Panc1 (cell line): ENCODE measurements at regions not wholly inside any gene's neighbourhood (a gene's known extent, or its start where the extent isn't known, plus 50 kb on each side); places are given as distances from the start of the nearest gene placed in this dataset.

Experiments
- ATAC-seq: fragments of 200-7000 bp; cut with Tn5 transposase; 2 replicates; pipeline ENCODE4 v1.9.1; 2020; ENCODE audit warnings: mild to moderate bottlenecking, moderate library complexity
- BruUV-seq: library from RNA; stranded (reverse); fragments of 400-500 nt; replicated peaks from 2 replicates; lab custom pipeline; 2021; lab: Mats Ljungman, UMichigan
- CTCF ChIA-PET: fragments of 300-600 bp; sonication (Branson Sonifier 250); formaldehyde crosslinking; loops from one replicate; lab custom pipeline; 2022; ENCODE audit warnings: antibody characterized with exemption; lab: Charles Lee
- POLR2A ChIA-PET: fragments of 300-600 bp; sonication (Branson Sonifier 250); formaldehyde crosslinking; loops from one replicate; lab custom pipeline; 2022; ENCODE audit warnings: antibody characterized with exemption; lab: Charles Lee
- DNase-seq: peaks from one replicate; pipeline ENCODE4 v3.0.0-alpha.2; 2010; ENCODE audit warnings: low read depth, low spot score
- H3K27ac ChIP-seq: 2 replicates; pipeline ENCODE4 v1.5.1; 2011; ENCODE audit warnings: mild to moderate bottlenecking, low read length, inconsistent platforms
- H3K27me3 ChIP-seq: fragments of 200-500 bp; sonication (Bioruptor generic); 2 replicates; pipeline ENCODE4 v1.6.0; 2014; ENCODE audit warnings: low read length, inconsistent platforms; ENCODE audit not compliant: control insufficient read depth, insufficient read depth
- H3K36me3 ChIP-seq: fragments of 200-500 bp; sonication (Bioruptor generic); 2 replicates; pipeline ENCODE4 v1.5.1; 2014; ENCODE audit warnings: inconsistent platforms, mild to moderate bottlenecking, low read length, moderate library complexity; ENCODE audit not compliant: control insufficient read depth, insufficient read depth
- H3K4me1 ChIP-seq: 2 replicates; pipeline ENCODE4 v1.5.1; 2011; ENCODE audit warnings: inconsistent platforms, mild to moderate bottlenecking, low read length, moderate library complexity; ENCODE audit not compliant: control insufficient read depth, insufficient read depth
- H3K4me3 ChIP-seq, 2 experiments: 2 replicates each; pipeline ENCODE4 v1.5.1; 2011 to 2012; ENCODE audit warnings: low read depth in 2 of 2, low read length in 2 of 2, mild to moderate bottlenecking in 2 of 2, inconsistent platforms in 1 of 2, moderate library complexity in 1 of 2
- H3K9me3 ChIP-seq: fragments of 200-500 bp; sonication (Bioruptor generic); 2 replicates; pipeline ENCODE4 v1.5.1; 2014; ENCODE audit warnings: low read depth, mild to moderate bottlenecking, inconsistent platforms, low read length, moderate library complexity; ENCODE audit not compliant: control insufficient read depth, insufficient read depth
- CTCF ChIP-seq: fragments of 450-650 bp; IDR thresholded peaks from 2 replicates; pipeline ENCODE4 v1.5.1; 2017; ENCODE audit warnings: mild to moderate bottlenecking
- POLR2AphosphoS5 ChIP-seq: IDR thresholded peaks from 2 replicates; pipeline ENCODE4 v1.6.1; 2012; ENCODE audit warnings: mild to moderate bottlenecking, low read depth, low read length, moderate library complexity
- REST ChIP-seq, 2 experiments: IDR thresholded peaks; 2 replicates each; pipeline ENCODE4 v1.6.1; 2011 to 2012; ENCODE audit warnings: low read depth in 2 of 2, control low read depth in 1 of 2, low read length in 1 of 2, mild to moderate bottlenecking in 1 of 2, moderate library complexity in 1 of 2; ENCODE audit not compliant: insufficient read depth in 1 of 2
- SIN3A ChIP-seq: IDR thresholded peaks from 2 replicates; pipeline ENCODE4 v1.6.1; 2012; ENCODE audit warnings: low read depth, mild to moderate bottlenecking, low read length, moderate library complexity, borderline replicate concordance; ENCODE audit not compliant: insufficient read depth
- TCF7L2 ChIP-seq: IDR thresholded peaks from 2 replicates; pipeline ENCODE4 v1.6.1; 2011; ENCODE audit warnings: mild to moderate bottlenecking, low read depth, low read length, inconsistent platforms
- in situ Hi-C: cut with HindIII; loops from 2 replicates; pipeline ENCODE4 v1.10.0; 2016; ENCODE audit warnings: low sequenced_read_pairs, low pct_unique_long_range_greater_than_20kb
- intact Hi-C: fragments of 100-400 bp; cut with micrococcal nuclease; formaldehyde crosslinking; loops from one replicate; pipeline ENCODE4 v1.10.0; 2022; ENCODE audit not compliant: unreplicated experiment

GRCh38 chr11:87778357-87778756 is 396.9 kb downstream of the RAB38 start:
- intact Hi-C loops: no loop called here
- Histone ChIP-seq H3K9me3 (no peaks in the 10 kb centered on the region), H3K27ac (no peak overlapping the region), H3K4me3 (no peak overlapping the region), H3K36me3 (no peaks in the 10 kb centered on the region), H3K27me3 (no peaks in the 10 kb centered on the region), H3K4me1 (no peaks in the 10 kb centered on the region)
- TF ChIP-seq TCF7L2 (no peak), CTCF (no peak), REST (IDR thresholded peaks at IDR 0.05; ENCODE audit: insufficient read depth in 1 of 2, low read depth in 2 of 2, low read length in 1 of 2) (no peak), SIN3A (no peak), POLR2AphosphoS5 (no peak)
- POLR2A ChIA-PET: no interaction called here
- DNase-seq (no peak), ATAC-seq (no peak)
- BruUV-seq: no TSS peak
- CTCF ChIA-PET: no interaction called here
- in situ Hi-C loops: no loop called here

GRCh38 chr11:87775036-87775435 is 400.2 kb downstream of the RAB38 start:
- Histone ChIP-seq H3K9me3 (no peaks in the 10 kb centered on the region), H3K36me3 (no peaks in the 10 kb centered on the region), H3K4me1 (no peaks in the 10 kb centered on the region), H3K4me3 (no peak overlapping the region), H3K27me3 (no peaks in the 10 kb centered on the region), H3K27ac (no peak overlapping the region)
- no TSS peak for BruUV-seq
- CTCF ChIA-PET: no interaction called here
- intact Hi-C loops: no loop called here
- no peak for DNase-seq
- in situ Hi-C loops: no loop called here
- POLR2A ChIA-PET: no interaction called here
- TF ChIP-seq POLR2AphosphoS5 (no peak), CTCF (no peak), SIN3A (no peak), REST (IDR thresholded peaks at IDR 0.05; ENCODE audit: insufficient read depth in 1 of 2, low read depth in 2 of 2, low read length in 1 of 2) (no peak), TCF7L2 (no peak)
- no peak for ATAC-seq
